ENCODE measurements at regions not wholly inside any gene's neighbourhood (a gene's known extent, or its start where the extent isn't known, plus 50 kb on each side); places are given as distances from the start of the nearest gene placed in this dataset.

- Histone ChIP-seq H3K4me3 (replicated peaks in 1 of 4; ENCODE audit: control extremely low read depth in 1 of 4, insufficient read depth in 1 of 4, low read depth in 3 of 4, low read length in 4 of 4) (no peak overlapping the region), H3K27ac (ENCODE audit: insufficient read depth, low read length) (no peak overlapping the region), H3K9ac (ENCODE audit: insufficient read depth, low read length) (no peak overlapping the region), H3K9me3 (ENCODE audit: control insufficient read depth, insufficient read depth, low read depth, low read length) (no peaks in the 10 kb centered on the region), H3K27me3 (ENCODE audit: control insufficient read depth, insufficient read depth, low read length) (no peaks in the 10 kb centered on the region), H3K79me2 (ENCODE audit: control insufficient read depth, insufficient read depth, low read length) (no peaks in the 10 kb centered on the region), H2AFZ (ENCODE audit: low read length) (no peak overlapping the region), H3K4me2 (ENCODE audit: extremely low read depth, insufficient read depth, low read length) (no peak overlapping the region), H4K20me1 (ENCODE audit: control insufficient read depth, extremely low read depth, insufficient read depth, low read length) (no peaks in the 10 kb centered on the region), H3K4me1 (ENCODE audit: control insufficient read depth, extremely low read depth, insufficient read depth, low read length) (no peaks in the 10 kb centered on the region), H3K36me3 (ENCODE audit: control insufficient read depth, insufficient read depth, low read length) (no peaks in the 10 kb centered on the region)
- TF ChIP-seq CTCF (conservative IDR thresholded peaks at IDR 0.05 in 1 of 2, IDR thresholded peaks at IDR 0.05 in 1 of 2; ENCODE audit: low read depth in 1 of 2, low read length in 2 of 2) (no peak), EZH2 (IDR thresholded peaks at IDR 0.05; ENCODE audit: low read length, missing control alignments) (no peak)
- DNase-seq (ENCODE audit: low read depth in 2 of 2) = peak in 1 of 2 donors; percentile 6
Measured at GRCh38 chr4:33218238-33218637, 2498.1 kb downstream of the PCDH7 start.

- H3K36me3 ChIP-seq (ENCODE audit: control insufficient read depth, insufficient read depth, low read length) = no peaks in the 10 kb centered on the region
- no peak overlapping the region for H3K4me3 ChIP-seq (replicated peaks in 1 of 4; ENCODE audit: control extremely low read depth in 1 of 4, insufficient read depth in 1 of 4, low read depth in 3 of 4, low read length in 4 of 4)
- H3K27ac ChIP-seq (ENCODE audit: insufficient read depth, low read length) = no peak overlapping the region
- H3K4me1 ChIP-seq (ENCODE audit: control insufficient read depth, extremely low read depth, insufficient read depth, low read length) = no peaks in the 10 kb centered on the region
- no peaks in the 10 kb centered on the region for H3K9me3 ChIP-seq (ENCODE audit: control insufficient read depth, insufficient read depth, low read depth, low read length)
- TF ChIP-seq CTCF (conservative IDR thresholded peaks at IDR 0.05 in 1 of 2, IDR thresholded peaks at IDR 0.05 in 1 of 2; ENCODE audit: low read depth in 1 of 2, low read length in 2 of 2) (no peak), EZH2 (IDR thresholded peaks at IDR 0.05; ENCODE audit: low read length, missing control alignments) (no peak)
- H3K27me3 ChIP-seq (ENCODE audit: control insufficient read depth, insufficient read depth, low read length) = no peaks in the 10 kb centered on the region
- H4K20me1 ChIP-seq (ENCODE audit: control insufficient read depth, extremely low read depth, insufficient read depth, low read length) = no peaks in the 10 kb centered on the region
- H3K9ac ChIP-seq (ENCODE audit: insufficient read depth, low read length) = no peak overlapping the region
- H2AFZ ChIP-seq (ENCODE audit: low read length) = no peak overlapping the region
- no peaks in the 10 kb centered on the region for H3K79me2 ChIP-seq (ENCODE audit: control insufficient read depth, insufficient read depth, low read length)
- no peak overlapping the region for H3K4me2 ChIP-seq (ENCODE audit: extremely low read depth, insufficient read depth, low read length)
- no peak for DNase-seq (ENCODE audit: low read depth in 2 of 2)
Measured at GRCh38 chr4:33226133-33226532, 2506.0 kb downstream of the PCDH7 start.

GRCh38 chr4:33226783-33227182 is 2506.6 kb downstream of the PCDH7 start:
- no peak for DNase-seq (ENCODE audit: low read depth in 2 of 2)
- Histone ChIP-seq H3K4me3 (replicated peaks in 1 of 4; ENCODE audit: control extremely low read depth in 1 of 4, insufficient read depth in 1 of 4, low read depth in 3 of 4, low read length in 4 of 4) (no peak overlapping the region), H3K36me3 (ENCODE audit: control insufficient read depth, insufficient read depth, low read length) (no peaks in the 10 kb centered on the region), H3K79me2 (ENCODE audit: control insufficient read depth, insufficient read depth, low read length) (no peaks in the 10 kb centered on the region), H3K27ac (ENCODE audit: insufficient read depth, low read length) (no peak overlapping the region), H3K9me3 (ENCODE audit: control insufficient read depth, insufficient read depth, low read depth, low read length) (no peaks in the 10 kb centered on the region), H4K20me1 (ENCODE audit: control insufficient read depth, extremely low read depth, insufficient read depth, low read length) (no peaks in the 10 kb centered on the region), H3K4me1 (ENCODE audit: control insufficient read depth, extremely low read depth, insufficient read depth, low read length) (no peaks in the 10 kb centered on the region), H3K9ac (ENCODE audit: insufficient read depth, low read length) (no peak overlapping the region), H3K4me2 (ENCODE audit: extremely low read depth, insufficient read depth, low read length) (no peak overlapping the region), H2AFZ (ENCODE audit: low read length) (no peak overlapping the region), H3K27me3 (ENCODE audit: control insufficient read depth, insufficient read depth, low read length) (no peaks in the 10 kb centered on the region)
- TF ChIP-seq EZH2 (IDR thresholded peaks at IDR 0.05; ENCODE audit: low read length, missing control alignments) = no peak
- TF ChIP-seq CTCF (conservative IDR thresholded peaks at IDR 0.05 in 1 of 2, IDR thresholded peaks at IDR 0.05 in 1 of 2; ENCODE audit: low read depth in 1 of 2, low read length in 2 of 2) = no peak

All from fibroblast of lung (primary cell).